ENCODE measurements at regions not wholly inside any gene's neighbourhood (a gene's known extent, or its start where the extent isn't known, plus 50 kb on each side); places are given as distances from the start of the nearest gene placed in this dataset.
"Not testable (repeated sequence)": the region's sequence is repeated elsewhere in the genome, so short reads cannot be mapped to it uniquely, and the experiment has no call there.

- H3K36me3 ChIP-seq, result no peaks in the 10 kb centered on the region
- no peak for DNase-seq
- WGBS, 2 donors, result 83 to 87% methylated on average over 3 of the region's 3 CpGs
- no peak for TF ChIP-seq CTCF (IDR thresholded peaks at IDR 0.05)
- H3K27ac ChIP-seq, result no peak overlapping the region
- no peaks in the 10 kb centered on the region for H3K27me3 ChIP-seq
- ATAC-seq, result no peak
- H3K4me1 ChIP-seq, result no peaks in the 10 kb centered on the region
- H3K4me3 ChIP-seq, result no peak overlapping the region
- intact Hi-C loops (cut with DNase I), result no loop called here
- peaks cover 0 to 4% (median 0%) of the 10 kb centered on the region in 11 donors for H3K9me3 ChIP-seq
Measured at GRCh38 chr21:28391938-28392849, 600.5 kb downstream of the LTN1 start.

- Histone ChIP-seq H3K9me3 (no peaks in the 10 kb centered on the region), H3K4me1 (no peaks in the 10 kb centered on the region), H3K27ac (peak overlapping the region in 2 of 10 donors; percentile 1 to 3), H3K36me3 (no peaks in the 10 kb centered on the region), H3K4me3 (no peak overlapping the region), H3K27me3 (no peaks in the 10 kb centered on the region)
- ATAC-seq (peak in 1 of 8 donors; percentile 60), DNase-seq (no peak)
- TF ChIP-seq CTCF (IDR thresholded peaks at IDR 0.05), result no peak
- 51 to 85% methylated on average over 1 of the region's 1 CpG for WGBS, 2 donors
- intact Hi-C loops (cut with DNase I), result no loop called here
Measured at GRCh38 chr21:28387220-28387619, 605.5 kb downstream of the LTN1 start.

GRCh38 chr21:28385845-28386244 lies 606.8 kb downstream of the LTN1 start:
- Histone ChIP-seq H3K36me3 (no peaks in the 10 kb centered on the region), H3K27me3 (no peaks in the 10 kb centered on the region), H3K9me3 (no peaks in the 10 kb centered on the region), H3K4me3 (no peak overlapping the region), H3K27ac (no peak overlapping the region), H3K4me1 (no peaks in the 10 kb centered on the region)
- DNase-seq, result no peak
- intact Hi-C loops (cut with DNase I), result no loop called here
- no peak for TF ChIP-seq CTCF (IDR thresholded peaks at IDR 0.05)
- 94 to 98% methylated on average over 1 of the region's 1 CpG for WGBS, 2 donors
- ATAC-seq, result no peak

DNA sequence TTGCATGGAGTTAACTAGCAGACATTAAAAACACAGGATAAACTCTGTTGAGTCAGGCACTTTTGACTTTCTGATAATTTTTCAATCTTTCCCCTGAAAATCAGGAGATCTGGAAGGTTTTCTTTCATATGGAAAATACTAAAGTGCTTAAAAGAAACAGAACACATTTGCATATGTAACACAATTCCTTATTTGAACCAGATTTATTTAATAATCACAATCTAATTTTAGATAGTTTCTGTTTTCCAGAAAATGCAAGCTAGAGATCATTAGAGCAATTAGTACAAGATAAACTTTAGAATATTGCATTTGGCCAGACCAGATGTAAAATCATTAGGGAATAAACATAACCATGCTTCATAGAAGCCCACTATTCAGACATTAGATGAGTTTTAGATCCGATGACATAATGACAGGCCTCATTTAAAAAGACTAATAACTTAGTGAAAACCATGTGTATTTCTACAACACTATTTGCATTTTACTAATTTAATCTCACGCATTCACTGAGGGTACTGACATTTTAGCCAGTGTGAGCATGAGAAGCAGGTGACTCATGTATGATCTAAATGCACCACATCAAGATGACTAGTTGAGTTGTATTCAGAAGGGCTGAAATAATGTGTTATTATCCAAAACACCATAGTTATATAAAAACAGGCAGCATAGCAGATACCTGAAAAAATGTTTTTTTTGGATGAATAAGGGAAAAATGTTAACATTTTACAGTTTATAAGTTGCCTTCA lies 611.5 kb downstream of the LTN1 start:
- intact Hi-C loops (cut with DNase I); H3K4me3 ChIP-seq; H3K27ac ChIP-seq; ATAC-seq; DNase-seq; H3K4me1 ChIP-seq; H3K36me3 ChIP-seq; H3K27me3 ChIP-seq; H3K9me3 ChIP-seq: not testable (repeated sequence)
- 84 to 85% methylated on average over 2 of the region's 2 CpGs for WGBS, 2 donors

Data from heart right ventricle (tissue), 16 donors.